Activated naive CD8-positive, alpha-beta T cell (primary cell): ENCODE measurements at regions not wholly inside any gene's neighbourhood (a gene's known extent, or its start where the extent isn't known, plus 50 kb on each side); places are given as distances from the start of the nearest gene placed in this dataset.

ENCODE experiments used
- H3K27ac Mint-ChIP-seq: one replicate; pipeline ENCODE4 v1.8.0; 2021; ENCODE audit warnings: mixed read lengths
- H3K27me3 Mint-ChIP-seq: one replicate; pipeline ENCODE4 v1.8.0; 2021; ENCODE audit warnings: mixed read lengths
- H3K36me3 Mint-ChIP-seq: one replicate; pipeline ENCODE4 v1.8.0; 2021; ENCODE audit warnings: mixed read lengths
- H3K4me1 Mint-ChIP-seq: one replicate; pipeline ENCODE4 v1.8.0; 2021; ENCODE audit warnings: low read depth, mixed read lengths
- H3K4me3 Mint-ChIP-seq: one replicate; pipeline ENCODE4 v1.8.0; 2021; ENCODE audit warnings: mild to moderate bottlenecking, mixed read lengths
- H3K9me3 Mint-ChIP-seq: one replicate; pipeline ENCODE4 v1.8.0; 2021; ENCODE audit warnings: low read depth, mixed read lengths

DNA sequence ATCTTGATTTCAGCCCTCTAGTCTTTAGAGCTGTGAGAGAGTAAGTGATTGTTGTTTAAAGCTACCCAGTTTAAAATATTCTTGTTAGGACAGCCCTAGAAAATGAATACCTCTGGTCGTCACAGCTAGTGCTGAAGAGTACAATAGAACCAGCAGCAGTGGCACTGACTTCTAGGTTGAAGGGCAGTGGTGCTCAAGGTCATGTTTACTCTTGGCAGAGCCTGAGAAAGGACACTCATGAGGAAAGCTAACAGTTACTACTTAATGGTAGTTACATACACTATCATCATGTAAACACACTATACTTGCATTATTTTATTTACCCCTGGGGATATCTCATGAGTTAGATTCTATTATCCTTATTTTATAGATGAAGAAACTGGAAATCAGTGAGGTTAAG, 323.0 kb downstream of the SH2D4B start:
- H3K4me3 Mint-ChIP-seq, result no peak overlapping the region
- no peaks in the 10 kb centered on the region for H3K36me3 Mint-ChIP-seq
- H3K27me3 Mint-ChIP-seq, result peaks cover 3% of the 10 kb centered on the region
- H3K27ac Mint-ChIP-seq, result no peak overlapping the region
- no peaks in the 10 kb centered on the region for H3K9me3 Mint-ChIP-seq
- H3K4me1 Mint-ChIP-seq, result no peaks in the 10 kb centered on the region

DNA sequence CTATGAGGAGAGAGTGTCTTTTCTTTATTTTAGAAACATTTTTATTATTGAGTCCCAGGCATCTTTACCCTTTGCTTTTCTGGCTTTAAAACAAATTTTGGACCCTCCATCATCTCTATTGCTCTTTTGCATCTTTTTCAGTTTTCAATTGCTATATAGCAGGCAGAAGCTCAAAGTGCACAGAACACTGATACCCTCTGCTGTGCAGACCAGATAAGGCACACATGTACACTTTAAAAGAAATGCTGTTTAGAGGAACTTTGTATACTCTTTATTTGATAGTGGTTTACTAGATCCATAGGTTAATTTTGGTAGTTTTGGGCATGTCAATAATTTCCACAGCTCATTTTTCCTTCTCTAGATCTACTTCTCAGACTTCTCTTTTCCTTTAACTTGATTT, 324.2 kb downstream of the SH2D4B start:
- Mint-ChIP-seq H3K36me3 (no peaks in the 10 kb centered on the region), H3K9me3 (no peaks in the 10 kb centered on the region), H3K27ac (no peak overlapping the region), H3K27me3 (peaks cover 8% of the 10 kb centered on the region), H3K4me1 (no peaks in the 10 kb centered on the region), H3K4me3 (no peak overlapping the region)

DNA sequence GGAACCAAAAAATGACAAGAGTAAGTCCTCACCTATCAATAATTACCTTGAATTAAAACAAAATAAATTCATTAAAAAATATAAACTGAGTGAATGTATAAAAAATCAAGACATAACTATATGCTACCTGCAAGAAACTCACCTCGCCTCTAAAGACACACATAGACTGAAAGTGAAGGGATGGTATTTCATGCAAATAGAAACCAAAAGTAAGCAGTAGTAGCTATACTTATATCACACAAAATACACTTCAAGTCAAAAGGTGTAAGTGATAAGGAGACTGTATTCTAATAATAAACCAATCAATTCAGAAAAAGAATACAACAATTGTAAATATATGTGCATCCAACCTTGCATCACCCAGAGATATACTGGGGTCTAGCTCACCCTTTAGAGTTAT, 332.6 kb downstream of the SH2D4B start:
- Mint-ChIP-seq H3K36me3 (no peaks in the 10 kb centered on the region), H3K4me1 (no peaks in the 10 kb centered on the region), H3K9me3 (peaks cover 9% of the 10 kb centered on the region), H3K4me3 (no peak overlapping the region), H3K27ac (no peak overlapping the region), H3K27me3 (peaks cover 15% of the 10 kb centered on the region)

DNA sequence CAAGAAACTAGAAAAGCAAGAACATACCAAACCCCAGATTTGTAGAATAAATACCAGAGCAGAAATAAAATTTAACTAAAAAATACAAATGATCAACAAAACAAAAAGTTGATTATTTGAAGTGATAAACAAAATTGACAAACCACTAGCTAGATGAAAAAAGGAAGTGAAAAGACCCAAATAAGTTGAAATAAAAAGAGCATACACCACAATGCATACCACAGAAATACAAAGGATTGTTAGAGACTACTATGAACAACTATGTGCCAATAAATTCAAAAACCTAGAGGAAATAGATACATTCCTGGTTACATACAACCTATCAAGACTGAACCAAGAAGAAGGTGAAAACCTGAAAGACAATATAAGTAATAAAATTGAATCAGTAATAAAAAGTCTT, 333.4 kb downstream of the SH2D4B start:
- Mint-ChIP-seq H3K9me3 (peaks cover 9% of the 10 kb centered on the region), H3K27me3 (peaks cover 12% of the 10 kb centered on the region), H3K36me3 (no peaks in the 10 kb centered on the region), H3K4me1 (no peaks in the 10 kb centered on the region), H3K4me3 (no peak overlapping the region), H3K27ac (no peak overlapping the region)

DNA sequence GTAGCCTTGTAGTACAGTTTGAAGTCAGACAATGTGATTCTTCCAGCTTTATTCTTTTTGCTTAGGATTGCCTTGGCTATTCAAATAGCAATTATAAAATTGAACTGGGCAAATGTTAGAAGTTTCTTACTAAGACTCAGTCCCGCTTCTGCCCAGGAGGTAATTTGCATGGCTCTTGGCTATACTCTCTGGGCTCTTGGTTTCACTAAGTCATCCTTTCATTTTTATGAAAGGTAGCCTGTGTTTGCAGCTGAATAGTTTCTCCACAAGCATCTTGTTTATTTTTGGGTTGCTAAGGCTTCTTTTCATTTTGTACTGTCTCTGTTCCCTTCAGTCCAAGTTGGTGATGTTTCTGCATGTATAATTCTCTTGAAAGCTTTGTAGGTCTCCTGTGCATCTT, 340.6 kb downstream of the SH2D4B start:
- Mint-ChIP-seq H3K27me3 (peaks cover 5% of the 10 kb centered on the region), H3K4me3 (no peak overlapping the region), H3K36me3 (no peaks in the 10 kb centered on the region), H3K9me3 (peaks cover 5% of the 10 kb centered on the region), H3K27ac (no peak overlapping the region), H3K4me1 (no peaks in the 10 kb centered on the region)

DNA sequence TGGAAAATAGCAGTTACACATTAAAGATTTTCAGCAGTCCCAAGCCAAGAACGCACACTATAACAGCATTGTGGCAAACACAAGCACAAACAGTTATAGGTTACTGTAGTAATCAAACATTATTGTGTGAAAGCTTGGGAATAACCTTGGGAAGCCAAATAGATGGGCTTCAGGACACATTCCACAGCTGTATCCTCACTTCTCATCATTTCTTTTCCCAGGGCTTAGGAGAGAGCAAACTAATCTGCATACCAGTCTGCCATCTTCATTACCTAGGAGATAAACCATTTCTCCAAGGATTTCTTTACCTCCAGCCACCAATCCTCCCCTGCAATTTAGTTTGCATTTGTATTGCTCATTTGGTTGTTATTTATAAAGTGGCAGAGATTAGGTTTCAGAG, 352.4 kb downstream of the SH2D4B start:
- no peak overlapping the region for H3K27ac Mint-ChIP-seq
- H3K4me1 Mint-ChIP-seq, result no peaks in the 10 kb centered on the region
- H3K36me3 Mint-ChIP-seq, result no peaks in the 10 kb centered on the region
- H3K9me3 Mint-ChIP-seq, result no peaks in the 10 kb centered on the region
- H3K27me3 Mint-ChIP-seq, result peaks cover 2% of the 10 kb centered on the region
- H3K4me3 Mint-ChIP-seq, result no peak overlapping the region

DNA sequence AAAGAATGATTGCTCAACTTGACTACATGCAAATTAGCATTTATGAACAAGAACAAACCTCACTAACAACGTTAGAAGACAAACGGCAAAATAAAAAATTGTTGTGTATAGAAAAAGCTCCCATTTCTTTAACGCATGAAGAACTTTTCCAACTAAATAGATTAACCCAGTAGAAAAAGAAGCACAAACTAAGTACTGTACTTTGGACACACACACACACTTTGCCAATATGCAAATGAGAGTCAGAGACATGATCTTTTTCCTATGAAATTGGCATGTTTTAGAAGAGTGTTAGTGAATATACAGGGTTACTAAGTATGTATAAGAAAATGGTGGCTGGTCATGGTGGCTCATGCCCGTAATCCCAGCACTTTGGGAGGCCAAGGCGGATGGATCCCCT, 355.6 kb downstream of the SH2D4B start:
- Mint-ChIP-seq H3K27ac (no peak overlapping the region), H3K9me3 (no peaks in the 10 kb centered on the region), H3K4me1 (no peaks in the 10 kb centered on the region), H3K4me3 (no peak overlapping the region), H3K36me3 (no peaks in the 10 kb centered on the region), H3K27me3 (peaks cover 3% of the 10 kb centered on the region)

DNA sequence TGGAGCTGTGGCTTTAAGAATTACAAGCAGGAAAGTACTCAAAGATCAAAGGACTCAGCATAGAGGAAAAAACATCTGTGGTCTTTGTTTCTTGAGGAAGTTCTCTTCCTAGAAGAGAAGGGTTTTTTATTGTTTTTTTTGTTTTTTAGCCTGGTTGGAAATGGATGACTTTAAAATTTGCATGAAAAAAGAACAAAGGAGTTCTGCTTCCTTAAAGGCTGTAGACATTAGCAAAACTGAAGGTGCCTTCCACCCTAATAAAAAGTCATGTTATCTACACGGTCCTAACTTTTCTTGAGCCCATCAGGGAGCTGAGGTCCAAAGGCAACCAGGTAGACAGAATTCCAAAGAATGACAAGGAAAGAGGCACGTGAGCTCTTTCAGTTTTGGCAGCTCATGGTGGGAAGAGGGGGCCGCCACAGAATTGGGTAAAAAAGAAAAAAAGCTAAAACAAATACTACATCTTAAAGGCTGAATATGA, 356.6 kb downstream of the SH2D4B start:
- Mint-ChIP-seq H3K9me3 (no peaks in the 10 kb centered on the region), H3K4me1 (no peaks in the 10 kb centered on the region), H3K4me3 (no peak overlapping the region), H3K36me3 (no peaks in the 10 kb centered on the region), H3K27me3 (peaks cover 3% of the 10 kb centered on the region), H3K27ac (no peak overlapping the region)

DNA sequence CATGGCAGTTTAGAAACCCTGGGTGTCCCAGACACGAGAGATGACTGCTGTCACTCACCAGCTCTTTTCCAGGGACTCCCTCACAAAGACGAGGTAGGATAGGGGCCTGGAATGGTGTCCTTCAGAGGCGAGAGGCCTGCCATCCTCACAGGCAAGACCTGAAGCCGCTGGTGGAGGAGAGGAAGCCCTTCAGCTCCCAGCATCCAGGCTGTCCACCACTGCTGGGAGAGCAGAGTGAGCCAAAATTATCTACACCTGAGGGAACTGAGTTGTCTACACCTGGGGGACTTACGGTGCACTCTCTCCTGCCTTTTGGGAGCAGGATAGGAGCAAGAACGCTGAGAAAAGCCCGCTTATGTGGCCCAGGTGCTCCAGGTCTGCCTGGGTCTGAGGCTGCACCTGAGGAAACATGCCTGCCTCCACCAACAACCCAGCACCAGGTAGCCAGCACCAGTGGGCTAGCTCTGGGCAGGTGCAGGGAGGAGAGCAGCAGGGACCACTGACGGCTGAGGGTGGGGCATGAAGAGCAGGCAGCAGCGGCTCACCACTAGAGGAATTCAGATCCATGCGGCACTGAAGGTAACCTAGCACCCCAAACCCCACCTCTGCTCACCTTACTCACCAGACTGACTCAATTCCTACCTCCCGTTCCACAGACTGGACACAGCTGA, 357.2 kb downstream of the SH2D4B start:
- H3K9me3 Mint-ChIP-seq, result no peaks in the 10 kb centered on the region
- no peak overlapping the region for H3K27ac Mint-ChIP-seq
- peaks cover 3% of the 10 kb centered on the region for H3K27me3 Mint-ChIP-seq
- no peak overlapping the region for H3K4me3 Mint-ChIP-seq
- H3K36me3 Mint-ChIP-seq, result no peaks in the 10 kb centered on the region
- H3K4me1 Mint-ChIP-seq, result no peaks in the 10 kb centered on the region

DNA sequence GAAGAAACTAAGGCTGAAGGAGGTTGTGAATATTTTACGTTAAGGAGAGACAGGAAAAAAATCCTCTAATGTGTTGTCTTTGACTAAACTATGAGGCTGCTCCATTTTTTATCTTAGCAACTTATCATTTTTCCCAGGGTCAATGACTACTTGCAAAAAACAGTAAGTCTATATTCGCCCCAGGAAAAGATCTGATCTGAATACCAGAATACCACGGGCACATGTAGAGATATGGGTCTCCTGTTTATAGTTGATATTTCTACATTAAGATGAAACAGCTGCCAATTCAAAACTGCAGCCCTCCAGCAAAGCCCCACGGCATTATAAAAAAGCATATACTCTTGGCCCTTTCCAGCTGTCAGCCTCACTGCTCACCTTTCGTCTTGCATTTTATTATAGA, 358.4 kb downstream of the SH2D4B start:
- no peaks in the 10 kb centered on the region for H3K4me1 Mint-ChIP-seq
- H3K36me3 Mint-ChIP-seq, result no peaks in the 10 kb centered on the region
- H3K27me3 Mint-ChIP-seq, result peaks cover 3% of the 10 kb centered on the region
- no peak overlapping the region for H3K27ac Mint-ChIP-seq
- no peak overlapping the region for H3K4me3 Mint-ChIP-seq
- no peaks in the 10 kb centered on the region for H3K9me3 Mint-ChIP-seq

DNA sequence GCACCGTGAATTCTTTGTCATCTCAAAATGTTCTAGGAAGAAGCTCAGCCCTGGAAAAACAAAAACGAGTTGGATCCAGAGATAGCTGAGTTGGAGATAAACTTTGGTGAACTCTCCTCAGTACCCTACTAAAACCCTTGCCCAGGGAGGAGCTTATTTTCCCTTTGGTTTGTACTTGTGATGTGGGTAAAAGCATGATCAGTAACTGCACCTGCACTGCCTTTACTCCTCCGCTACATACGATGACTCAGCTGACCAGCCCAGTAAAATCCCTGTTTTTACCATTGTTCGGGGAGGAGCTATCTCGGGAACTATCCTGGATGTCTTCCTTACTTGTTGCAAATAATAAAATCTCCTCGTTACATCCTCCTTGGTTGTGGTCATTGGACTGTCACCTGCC, 359.3 kb downstream of the SH2D4B start:
- H3K27me3 Mint-ChIP-seq, result peaks cover 3% of the 10 kb centered on the region
- no peak overlapping the region for H3K4me3 Mint-ChIP-seq
- no peaks in the 10 kb centered on the region for H3K9me3 Mint-ChIP-seq

DNA sequence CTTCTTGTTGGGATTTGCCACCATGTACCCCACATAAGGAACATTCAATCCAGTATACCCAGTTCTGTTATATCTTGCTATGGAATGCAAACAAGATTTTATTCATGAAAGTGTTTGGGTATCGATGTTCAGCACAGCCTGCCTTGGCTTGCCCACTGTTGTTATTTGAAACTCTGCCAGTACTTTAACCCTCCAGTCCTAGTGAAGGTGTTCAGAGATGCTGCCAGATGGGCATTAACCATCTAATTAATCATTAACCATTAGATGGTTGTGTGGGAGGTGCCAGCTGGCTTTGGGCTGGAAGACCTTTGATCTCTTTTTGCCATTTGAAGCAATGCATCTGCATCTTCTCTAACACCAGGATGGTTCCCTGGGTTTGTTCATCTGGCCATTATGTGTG, 363.0 kb downstream of the SH2D4B start:
- H3K4me1 Mint-ChIP-seq, result no peaks in the 10 kb centered on the region
- no peaks in the 10 kb centered on the region for H3K36me3 Mint-ChIP-seq
- no peaks in the 10 kb centered on the region for H3K9me3 Mint-ChIP-seq
- H3K4me3 Mint-ChIP-seq, result no peak overlapping the region
- H3K27me3 Mint-ChIP-seq, result peaks cover 3% of the 10 kb centered on the region
- no peak overlapping the region for H3K27ac Mint-ChIP-seq

More for the DNA sequence above, 359.3 kb downstream of the SH2D4B start:
- H3K36me3 Mint-ChIP-seq, result no peaks in the 10 kb centered on the region
- no peak overlapping the region for H3K27ac Mint-ChIP-seq
- H3K4me1 Mint-ChIP-seq, result no peaks in the 10 kb centered on the region

DNA sequence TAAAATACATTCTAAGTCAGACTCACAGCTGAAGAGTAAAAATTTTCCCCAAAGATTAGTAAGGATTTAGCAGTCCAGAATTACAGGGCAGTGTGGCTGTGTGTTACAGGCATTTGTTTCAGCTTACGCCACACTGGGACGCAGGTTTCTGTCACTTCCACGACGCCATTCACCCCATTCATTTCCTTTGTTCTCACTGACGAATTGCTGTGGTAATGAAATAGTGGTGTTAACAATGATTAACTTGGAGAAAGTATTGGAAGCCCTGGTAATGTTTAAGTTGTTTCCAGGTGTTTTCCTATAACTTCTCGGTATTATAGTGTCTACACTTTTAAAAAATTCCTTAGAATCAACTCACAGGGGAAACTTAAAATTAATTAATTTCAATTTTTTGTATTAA, 370.9 kb downstream of the SH2D4B start:
- Mint-ChIP-seq H3K4me1 (no peaks in the 10 kb centered on the region), H3K27me3 (peaks cover 9% of the 10 kb centered on the region), H3K27ac (no peak overlapping the region), H3K36me3 (no peaks in the 10 kb centered on the region), H3K4me3 (no peak overlapping the region), H3K9me3 (no peaks in the 10 kb centered on the region)

DNA sequence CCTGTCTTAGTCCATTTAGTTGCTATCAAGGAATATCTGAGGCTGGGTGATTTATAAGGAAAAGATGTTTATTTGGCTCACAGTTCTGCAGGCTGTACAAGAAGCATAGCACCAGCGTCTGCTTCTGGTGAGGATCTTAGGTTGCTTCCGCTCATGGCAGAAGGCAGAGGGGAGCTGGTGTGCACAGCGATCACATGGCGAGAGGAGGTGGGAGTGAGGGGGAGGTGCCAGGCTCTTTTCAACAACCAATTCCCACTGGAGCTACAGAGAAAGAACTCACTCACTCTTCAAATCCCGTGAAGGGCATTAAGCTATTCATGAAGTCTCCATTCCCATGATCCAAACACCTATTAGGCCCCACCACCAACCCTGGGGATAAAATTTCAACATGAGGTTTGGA, 371.6 kb downstream of the SH2D4B start:
- Mint-ChIP-seq H3K27ac (no peak overlapping the region), H3K4me3 (no peak overlapping the region), H3K27me3 (peaks cover 9% of the 10 kb centered on the region), H3K36me3 (no peaks in the 10 kb centered on the region), H3K4me1 (no peaks in the 10 kb centered on the region), H3K9me3 (no peaks in the 10 kb centered on the region)

DNA sequence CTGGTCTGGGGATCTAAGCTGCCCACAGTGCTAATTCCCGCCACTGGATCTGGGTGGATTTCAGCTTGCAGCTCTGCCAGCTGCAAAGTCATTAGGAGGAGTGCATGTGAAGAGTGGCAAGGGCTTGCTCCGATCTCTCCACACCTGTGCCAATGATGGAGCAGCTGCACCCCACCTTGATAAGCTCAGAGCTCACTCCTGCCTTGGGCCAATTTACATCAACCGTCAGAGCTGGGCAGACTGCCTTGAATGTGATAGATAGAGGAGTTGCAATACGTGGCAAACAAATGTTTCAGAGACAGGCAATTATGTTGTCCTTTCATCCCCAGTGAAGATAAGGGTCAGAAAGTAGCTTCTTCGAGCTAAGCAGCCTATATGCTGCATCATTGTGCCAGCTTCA, 379.9 kb downstream of the SH2D4B start:
- no peaks in the 10 kb centered on the region for H3K36me3 Mint-ChIP-seq
- H3K27ac Mint-ChIP-seq, result no peak overlapping the region
- H3K4me3 Mint-ChIP-seq, result no peak overlapping the region
- H3K9me3 Mint-ChIP-seq, result no peaks in the 10 kb centered on the region
- no peaks in the 10 kb centered on the region for H3K4me1 Mint-ChIP-seq
- H3K27me3 Mint-ChIP-seq, result peaks cover 7% of the 10 kb centered on the region

DNA sequence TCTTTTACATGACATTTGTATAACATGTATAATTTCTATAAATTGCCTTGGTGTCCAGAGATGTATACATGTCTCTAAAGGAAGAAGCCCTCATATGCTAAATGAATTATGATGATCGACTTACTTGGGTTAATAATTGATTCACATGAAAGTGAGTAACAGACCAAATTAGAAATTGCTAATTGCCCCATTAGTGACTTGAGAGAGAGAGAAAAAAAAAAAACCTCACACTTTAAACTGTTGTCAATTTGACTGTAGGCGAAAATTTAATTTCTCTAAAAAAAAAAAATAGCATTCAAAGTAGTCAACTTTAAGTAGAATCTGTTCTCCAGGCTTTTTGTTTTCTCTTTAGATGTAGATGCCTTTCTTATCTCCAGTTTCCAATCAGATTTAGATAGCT, 383.3 kb downstream of the SH2D4B start:
- Mint-ChIP-seq H3K4me3 (no peak overlapping the region), H3K9me3 (no peaks in the 10 kb centered on the region), H3K27me3 (peaks cover 7% of the 10 kb centered on the region), H3K4me1 (no peaks in the 10 kb centered on the region), H3K27ac (no peak overlapping the region), H3K36me3 (no peaks in the 10 kb centered on the region)
